DND-41 (cell line): ENCODE measurements at regions not wholly inside any gene's neighbourhood (a gene's known extent, or its start where the extent isn't known, plus 50 kb on each side); places are given as distances from the start of the nearest gene placed in this dataset.

Experiments used
- ATAC-seq: fragments of 200-7000 bp; cut with Tn5 transposase; 3 replicates; pipeline ENCODE4 v1.9.1; 2021; ENCODE audit warnings: low read depth; ENCODE audit not compliant: insufficient read depth
- DNase-seq: peaks from one replicate; pipeline ENCODE4 v3.0.0-alpha.2; 2020
- H2AFZ ChIP-seq: 2 replicates; pipeline ENCODE4 v1.6.0; 2012; ENCODE audit warnings: low read depth, low read length
- H3K27ac ChIP-seq: 2 replicates; pipeline ENCODE4 v1.5.1; 2012; ENCODE audit warnings: low read length, inconsistent platforms
- H3K27me3 ChIP-seq: fragments of 200-600 bp; sonication (generic); 2 replicates; pipeline ENCODE4 v1.6.0; 2012; ENCODE audit warnings: low read length, mild to moderate bottlenecking, inconsistent platforms; ENCODE audit not compliant: insufficient read depth, poor library complexity
- H3K36me3 ChIP-seq: 2 replicates; pipeline ENCODE4 v1.5.1; 2012; ENCODE audit warnings: low read length, inconsistent platforms; ENCODE audit not compliant: insufficient read depth
- H3K4me1 ChIP-seq: 2 replicates; pipeline ENCODE4 v1.5.1; 2012; ENCODE audit warnings: mild to moderate bottlenecking, low read length; ENCODE audit not compliant: insufficient read depth
- H3K4me2 ChIP-seq: 2 replicates; pipeline ENCODE4 v1.6.0; 2012; ENCODE audit warnings: mild to moderate bottlenecking, moderate library complexity, low read length, inconsistent platforms; ENCODE audit not compliant: insufficient read depth
- H3K4me3 ChIP-seq, 2 experiments: fragments of 200-600 bp in 1 of 2; shearing (Covaris generic) in 1 of 2; 2 replicates each; pipeline ENCODE4 v1.5.1; 2012 to 2016; ENCODE audit warnings: inconsistent platforms in 2 of 2, low read length in 2 of 2, mild to moderate bottlenecking in 2 of 2, low read depth in 1 of 2, moderate library complexity in 1 of 2
- H3K79me2 ChIP-seq: 2 replicates; pipeline ENCODE4 v1.6.0; 2012; ENCODE audit warnings: low read length, inconsistent platforms; ENCODE audit not compliant: insufficient read depth
- H3K9ac ChIP-seq: 2 replicates; pipeline ENCODE4 v1.6.0; 2012; ENCODE audit warnings: low read depth, mild to moderate bottlenecking, inconsistent platforms, low read length, moderate library complexity
- H3K9me3 ChIP-seq: 2 replicates; pipeline ENCODE4 v1.5.1; 2012; ENCODE audit warnings: low read length, moderate library complexity, mild to moderate bottlenecking, inconsistent platforms; ENCODE audit not compliant: insufficient read depth, severe bottlenecking
- H4K20me1 ChIP-seq: 2 replicates; pipeline ENCODE4 v1.6.0; 2012; ENCODE audit warnings: low read length; ENCODE audit not compliant: insufficient read depth
- CTCF ChIP-seq: IDR thresholded peaks from 2 replicates; pipeline ENCODE4 v1.5.1; 2012; ENCODE audit warnings: borderline replicate concordance, low read length, moderate library complexity, mild to moderate bottlenecking; ENCODE audit not compliant: poor library complexity, severe bottlenecking; ENCODE audit errors: extremely low read depth
- EZH2 ChIP-seq: IDR thresholded peaks from 3 replicates; pipeline ENCODE4 v1.6.1; 2012; ENCODE audit warnings: borderline replicate concordance, low read depth, mild to moderate bottlenecking, moderate library complexity, low read length, inconsistent platforms; ENCODE audit not compliant: severe bottlenecking

- Histone ChIP-seq H3K4me2 (no peak overlapping the region), H3K36me3 (no peaks in the 10 kb centered on the region), H3K9me3 (no peaks in the 10 kb centered on the region), H3K9ac (no peak overlapping the region), H3K79me2 (no peaks in the 10 kb centered on the region), H3K27me3 (no peaks in the 10 kb centered on the region), H3K4me3 (no peak overlapping the region), H4K20me1 (no peaks in the 10 kb centered on the region), H3K4me1 (peaks cover 9% of the 10 kb centered on the region), H3K27ac (no peak overlapping the region), H2AFZ (no peak overlapping the region)
- ATAC-seq (peak; percentile 57; the same call in 2 of the 3 replicates), DNase-seq (peak; percentile 15)
- TF ChIP-seq CTCF: no peak
- TF ChIP-seq EZH2: no peak
These were observed 382.8 kb downstream of the BCL11B start for GRCh38 chr14:98888927-98889835.

GRCh38 chr14:98889836-98890185 lies 382.2 kb downstream of the BCL11B start:
- Histone ChIP-seq H3K4me1 (peaks cover 9% of the 10 kb centered on the region), H3K4me2 (no peak overlapping the region), H3K9ac (no peak overlapping the region), H3K27me3 (no peaks in the 10 kb centered on the region), H4K20me1 (no peaks in the 10 kb centered on the region), H3K9me3 (no peaks in the 10 kb centered on the region), H3K27ac (no peak overlapping the region), H3K36me3 (no peaks in the 10 kb centered on the region), H3K4me3 (no peak overlapping the region), H3K79me2 (no peaks in the 10 kb centered on the region), H2AFZ (no peak overlapping the region)
- no peak for ATAC-seq
- TF ChIP-seq CTCF: no peak
- no peak for TF ChIP-seq EZH2
- DNase-seq: no peak

- DNase-seq: no peak
- no peak for TF ChIP-seq EZH2
- no peak for TF ChIP-seq CTCF
- Histone ChIP-seq H3K4me2 (no peak overlapping the region), H3K9ac (no peak overlapping the region), H3K27ac (no peak overlapping the region), H3K9me3 (no peaks in the 10 kb centered on the region), H3K4me1 (peaks cover 9% of the 10 kb centered on the region), H3K36me3 (no peaks in the 10 kb centered on the region), H3K27me3 (no peaks in the 10 kb centered on the region), H2AFZ (no peak overlapping the region), H3K79me2 (no peaks in the 10 kb centered on the region), H4K20me1 (no peaks in the 10 kb centered on the region), H3K4me3 (no peak overlapping the region)
- ATAC-seq: no peak
These were observed 381.2 kb downstream of the BCL11B start for GRCh38 chr14:98890556-98891340.
